ENCODE measurements at regions not wholly inside any gene's neighbourhood (a gene's known extent, or its start where the extent isn't known, plus 50 kb on each side); places are given as distances from the start of the nearest gene placed in this dataset.

- TF ChIP-seq, protein P1, sequence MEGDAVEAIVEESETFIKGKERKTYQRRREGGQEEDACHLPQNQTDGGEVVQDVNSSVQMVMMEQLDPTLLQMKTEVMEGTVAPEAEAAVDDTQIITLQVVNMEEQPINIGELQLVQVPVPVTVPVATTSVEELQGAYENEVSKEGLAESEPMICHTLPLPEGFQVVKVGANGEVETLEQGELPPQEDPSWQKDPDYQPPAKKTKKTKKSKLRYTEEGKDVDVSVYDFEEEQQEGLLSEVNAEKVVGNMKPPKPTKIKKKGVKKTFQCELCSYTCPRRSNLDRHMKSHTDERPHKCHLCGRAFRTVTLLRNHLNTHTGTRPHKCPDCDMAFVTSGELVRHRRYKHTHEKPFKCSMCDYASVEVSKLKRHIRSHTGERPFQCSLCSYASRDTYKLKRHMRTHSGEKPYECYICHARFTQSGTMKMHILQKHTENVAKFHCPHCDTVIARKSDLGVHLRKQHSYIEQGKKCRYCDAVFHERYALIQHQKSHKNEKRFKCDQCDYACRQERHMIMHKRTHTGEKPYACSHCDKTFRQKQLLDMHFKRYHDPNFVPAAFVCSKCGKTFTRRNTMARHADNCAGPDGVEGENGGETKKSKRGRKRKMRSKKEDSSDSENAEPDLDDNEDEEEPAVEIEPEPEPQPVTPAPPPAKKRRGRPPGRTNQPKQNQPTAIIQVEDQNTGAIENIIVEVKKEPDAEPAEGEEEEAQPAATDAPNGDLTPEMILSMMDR (IDR thresholded peaks at IDR 0.05), result no peak
- TF ChIP-seq POLR2AphosphoS5 (IDR thresholded peaks at IDR 0.05; ENCODE audit: low read depth, low read length) (no peak), SIN3A (IDR thresholded peaks at IDR 0.05; ENCODE audit: borderline replicate concordance, insufficient read depth, low read depth, low read length) (no peak), TCF7L2 (IDR thresholded peaks at IDR 0.05; ENCODE audit: low read depth, low read length) (no peak)
- TF ChIP-seq, protein P2, sequence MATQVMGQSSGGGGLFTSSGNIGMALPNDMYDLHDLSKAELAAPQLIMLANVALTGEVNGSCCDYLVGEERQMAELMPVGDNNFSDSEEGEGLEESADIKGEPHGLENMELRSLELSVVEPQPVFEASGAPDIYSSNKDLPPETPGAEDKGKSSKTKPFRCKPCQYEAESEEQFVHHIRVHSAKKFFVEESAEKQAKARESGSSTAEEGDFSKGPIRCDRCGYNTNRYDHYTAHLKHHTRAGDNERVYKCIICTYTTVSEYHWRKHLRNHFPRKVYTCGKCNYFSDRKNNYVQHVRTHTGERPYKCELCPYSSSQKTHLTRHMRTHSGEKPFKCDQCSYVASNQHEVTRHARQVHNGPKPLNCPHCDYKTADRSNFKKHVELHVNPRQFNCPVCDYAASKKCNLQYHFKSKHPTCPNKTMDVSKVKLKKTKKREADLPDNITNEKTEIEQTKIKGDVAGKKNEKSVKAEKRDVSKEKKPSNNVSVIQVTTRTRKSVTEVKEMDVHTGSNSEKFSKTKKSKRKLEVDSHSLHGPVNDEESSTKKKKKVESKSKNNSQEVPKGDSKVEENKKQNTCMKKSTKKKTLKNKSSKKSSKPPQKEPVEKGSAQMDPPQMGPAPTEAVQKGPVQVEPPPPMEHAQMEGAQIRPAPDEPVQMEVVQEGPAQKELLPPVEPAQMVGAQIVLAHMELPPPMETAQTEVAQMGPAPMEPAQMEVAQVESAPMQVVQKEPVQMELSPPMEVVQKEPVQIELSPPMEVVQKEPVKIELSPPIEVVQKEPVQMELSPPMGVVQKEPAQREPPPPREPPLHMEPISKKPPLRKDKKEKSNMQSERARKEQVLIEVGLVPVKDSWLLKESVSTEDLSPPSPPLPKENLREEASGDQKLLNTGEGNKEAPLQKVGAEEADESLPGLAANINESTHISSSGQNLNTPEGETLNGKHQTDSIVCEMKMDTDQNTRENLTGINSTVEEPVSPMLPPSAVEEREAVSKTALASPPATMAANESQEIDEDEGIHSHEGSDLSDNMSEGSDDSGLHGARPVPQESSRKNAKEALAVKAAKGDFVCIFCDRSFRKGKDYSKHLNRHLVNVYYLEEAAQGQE (IDR thresholded peaks at IDR 0.05; ENCODE audit: insufficient read depth in 1 of 2, low read depth in 2 of 2, low read length in 1 of 2), result no peak
Observed at GRCh38 chr2:238548902-238549462, 122.3 kb downstream of the ASB1 start.
